DMS53 (cell line): ENCODE measurements at regions not wholly inside any gene's neighbourhood (a gene's known extent, or its start where the extent isn't known, plus 50 kb on each side); places are given as distances from the start of the nearest gene placed in this dataset.
A peak's percentile ranks its signal among the peaks of the same experiment; 100 is the strongest.

ENCODE experiments used
- DNase-seq: peaks from one replicate; lab custom pipeline; 2025; lab: John Stamatoyannopoulos, UW

- DNase-seq, result no peak
Observed at GRCh38 chr1:163877016-163877415, 555.3 kb downstream of the NUF2 start.

GRCh38 chr1:163885510-163885909, 563.8 kb downstream of the NUF2 start:
- no peak for DNase-seq

- no peak for DNase-seq
Observed at GRCh38 chr1:163896001-163896400, 574.2 kb downstream of the NUF2 start.

- no peak for DNase-seq
Observed at GRCh38 chr1:163897412-163898155, 575.8 kb downstream of the NUF2 start.

- no peak for DNase-seq
Observed at GRCh38 chr1:163906283-163906682, 584.5 kb downstream of the NUF2 start.

- DNase-seq, result no peak
Observed at GRCh38 chr1:163912170-163912884, 590.6 kb downstream of the NUF2 start.

GRCh38 chr1:163914785-163915413, 593.1 kb downstream of the NUF2 start:
- no peak for DNase-seq

GRCh38 chr1:163922743-163923201, 601.0 kb downstream of the NUF2 start:
- DNase-seq, result peak; percentile 8

- peak; percentile 10 for DNase-seq
Observed at GRCh38 chr1:163924041-163924440, 602.3 kb downstream of the NUF2 start.

- no peak for DNase-seq
Observed at GRCh38 chr1:163927493-163927892, 605.7 kb downstream of the NUF2 start.

- peak; percentile 72 for DNase-seq
Observed at GRCh38 chr1:163928069-163928468, 606.3 kb downstream of the NUF2 start.

- peak; percentile 86 for DNase-seq
Observed at GRCh38 chr1:163928651-163929050, 606.9 kb downstream of the NUF2 start.

GRCh38 chr1:163932901-163933300, 611.1 kb downstream of the NUF2 start:
- DNase-seq, result no peak

- peak; percentile 56 for DNase-seq
Observed at GRCh38 chr1:163933437-163933836, 611.7 kb downstream of the NUF2 start.

- DNase-seq, result no peak
Observed at GRCh38 chr1:163935738-163936374, 614.1 kb downstream of the NUF2 start.

- no peak for DNase-seq
Observed at GRCh38 chr1:163959622-163960021, 599.4 kb upstream of the PBX1 start.

GRCh38 chr1:163970151-163970550, 588.8 kb upstream of the PBX1 start:
- no peak for DNase-seq

GRCh38 chr1:163970699-163971098, 588.3 kb upstream of the PBX1 start:
- peak; percentile 63 for DNase-seq

GRCh38 chr1:163973586-163973985, 585.4 kb upstream of the PBX1 start:
- no peak for DNase-seq

GRCh38 chr1:163974120-163974519, 584.9 kb upstream of the PBX1 start:
- DNase-seq, result no peak

GRCh38 chr1:163980394-163980793, 578.6 kb upstream of the PBX1 start:
- peak; percentile 29 for DNase-seq

GRCh38 chr1:163981500-163982030, 577.4 kb upstream of the PBX1 start:
- peak; percentile 72 for DNase-seq
